Limb (tissue), 2 donors: ENCODE measurements at regions not wholly inside any gene's neighbourhood (a gene's known extent, or its start where the extent isn't known, plus 50 kb on each side); places are given as distances from the start of the nearest gene placed in this dataset.
"Not testable (repeated sequence)": the region's sequence is repeated elsewhere in the genome, so short reads cannot be mapped to it uniquely, and the experiment has no call there.

Experiments used
- DNase-seq, 2 donors: peaks; one replicate each; pipeline ENCODE4 v3.0.0-alpha.2; 2016; ENCODE audit errors: extremely low spot score in 2 of 2

GRCh38 chr1:22196041-22196440 lies 53.1 kb upstream of the WNT4 start:
- DNase-seq: no peak

GRCh38 chr1:22196641-22197040 lies 53.7 kb upstream of the WNT4 start:
- no peak for DNase-seq

- DNase-seq: no peak
Measured at GRCh38 chr1:22197644-22198043, 54.7 kb upstream of the WNT4 start.

- no peak for DNase-seq
Measured at GRCh38 chr1:22201023-22201422, 58.1 kb upstream of the WNT4 start.

GRCh38 chr1:22203335-22203734 lies 60.4 kb upstream of the WNT4 start:
- DNase-seq: no peak

GRCh38 chr1:22204057-22204840 lies 61.4 kb upstream of the WNT4 start:
- no peak for DNase-seq

- DNase-seq: no peak
Measured at GRCh38 chr1:22204989-22205913, 62.4 kb upstream of the WNT4 start.

GRCh38 chr1:22206551-22207125 lies 63.7 kb upstream of the WNT4 start:
- DNase-seq: no peak

GRCh38 chr1:22207511-22208267 lies 64.8 kb upstream of the WNT4 start:
- DNase-seq: peak; percentile 66 to 75

- DNase-seq: no peak
Measured at GRCh38 chr1:22208268-22208972, 65.5 kb upstream of the WNT4 start.

GRCh38 chr1:22208973-22209378 lies 66.1 kb upstream of the WNT4 start:
- DNase-seq: no peak

- no peak for DNase-seq
Measured at GRCh38 chr1:22210176-22210575, 67.3 kb upstream of the WNT4 start.

GRCh38 chr1:22210636-22211035 lies 67.7 kb upstream of the WNT4 start:
- DNase-seq: no peak

- not testable (repeated sequence) for DNase-seq
Measured at GRCh38 chr1:22211459-22211858, 68.6 kb upstream of the WNT4 start.

GRCh38 chr1:22212400-22213233 lies 69.7 kb upstream of the WNT4 start:
- DNase-seq: no peak

- DNase-seq: no peak
Measured at GRCh38 chr1:22216210-22216883, 73.5 kb upstream of the WNT4 start.

- DNase-seq: no peak
Measured at GRCh38 chr1:22216966-22217365, 74.1 kb upstream of the WNT4 start.

- no peak for DNase-seq
Measured at GRCh38 chr1:22217811-22218460, 75.0 kb upstream of the WNT4 start.
